ENCODE measurements at regions not wholly inside any gene's neighbourhood (a gene's known extent, or its start where the extent isn't known, plus 50 kb on each side); places are given as distances from the start of the nearest gene placed in this dataset.

DNA sequence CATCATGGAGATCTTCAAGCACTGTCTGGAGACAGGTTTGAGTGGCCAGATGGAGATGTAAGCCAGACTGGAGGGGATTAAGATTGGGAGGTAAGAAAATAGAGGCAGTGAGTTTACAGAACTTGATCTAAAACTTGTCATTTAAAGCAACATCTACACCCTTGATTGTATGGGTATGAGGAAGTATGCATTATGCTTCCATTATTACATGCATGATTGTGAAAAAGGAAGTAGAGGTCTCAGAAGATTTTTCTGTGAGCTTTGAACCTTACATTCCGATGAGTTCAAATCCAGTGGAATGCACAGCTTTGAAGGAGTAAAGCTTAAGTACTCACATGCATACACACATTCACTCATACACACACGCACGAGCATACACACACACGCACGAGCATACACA is 550.8 kb downstream of the MED13L start:
- in situ Hi-C loops (cut with MboI; ENCODE audit: low sequenced_read_pairs) = no loop called here

- in situ Hi-C loops (cut with MboI; ENCODE audit: low sequenced_read_pairs) = no loop called here
Measured at GRCh38 chr12:115722181-115722580, 555.3 kb downstream of the MED13L start.

DNA sequence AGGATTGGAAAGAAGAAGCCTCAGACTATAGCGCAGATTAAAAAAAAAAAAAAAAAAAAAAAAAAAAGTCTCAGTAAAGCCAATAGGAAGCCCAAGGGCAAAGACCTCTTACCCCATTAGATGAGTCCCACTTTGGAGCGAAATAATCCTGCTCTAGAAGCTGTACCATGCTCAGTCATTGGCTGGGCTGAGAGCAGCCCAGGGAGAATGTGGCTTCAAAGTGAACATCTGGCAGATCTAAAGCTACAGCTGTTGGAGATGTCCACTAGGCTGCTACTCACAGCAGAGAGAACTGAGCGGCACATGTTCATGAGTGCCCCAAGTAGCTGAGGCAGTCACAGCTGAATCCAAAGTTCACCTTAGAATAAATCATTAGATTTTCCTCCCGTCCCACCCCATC is 560.9 kb downstream of the MED13L start:
- in situ Hi-C loops (cut with MboI; ENCODE audit: low sequenced_read_pairs) = no loop called here

GRCh38 chr12:115712676-115713075 is 564.8 kb downstream of the MED13L start:
- in situ Hi-C loops (cut with MboI; ENCODE audit: low sequenced_read_pairs) = no loop called here

GRCh38 chr12:115710104-115710564 is 567.4 kb downstream of the MED13L start:
- in situ Hi-C loops (cut with MboI; ENCODE audit: low sequenced_read_pairs) = no loop called here

- in situ Hi-C loops (cut with MboI; ENCODE audit: low sequenced_read_pairs) = no loop called here
Measured at GRCh38 chr12:115709540-115710011, 567.9 kb downstream of the MED13L start.

GRCh38 chr12:115708801-115709200 is 568.7 kb downstream of the MED13L start:
- in situ Hi-C loops (cut with MboI; ENCODE audit: low sequenced_read_pairs) = no loop called here

- in situ Hi-C loops (cut with MboI; ENCODE audit: low sequenced_read_pairs) = no loop called here
Measured at GRCh38 chr12:115700896-115701465, 576.5 kb downstream of the MED13L start.

- in situ Hi-C loops (cut with MboI; ENCODE audit: low sequenced_read_pairs) = no loop called here
Measured at GRCh38 chr12:115700081-115700480, 577.4 kb downstream of the MED13L start.

DNA sequence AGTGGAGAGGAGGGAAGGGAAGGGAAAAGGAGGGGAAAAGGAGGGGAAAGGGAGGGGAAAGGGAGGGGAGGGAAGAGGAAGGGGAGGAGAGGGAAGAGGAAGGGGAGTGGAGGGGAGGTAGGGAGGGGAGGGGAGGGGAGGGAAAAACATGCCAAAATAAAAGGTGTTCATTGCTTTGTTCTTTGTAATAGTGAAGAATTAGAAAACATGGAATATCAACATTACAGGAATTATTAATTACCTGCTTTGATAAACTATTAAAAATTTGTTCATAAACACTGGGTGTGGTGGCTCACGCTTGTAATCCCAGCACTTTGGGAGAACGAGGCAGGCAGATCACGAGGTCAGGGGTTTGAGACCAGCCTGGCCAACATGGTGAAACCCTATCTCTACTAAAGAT is 579.2 kb downstream of the MED13L start:
- in situ Hi-C loops (cut with MboI; ENCODE audit: low sequenced_read_pairs) = no loop called here

DNA sequence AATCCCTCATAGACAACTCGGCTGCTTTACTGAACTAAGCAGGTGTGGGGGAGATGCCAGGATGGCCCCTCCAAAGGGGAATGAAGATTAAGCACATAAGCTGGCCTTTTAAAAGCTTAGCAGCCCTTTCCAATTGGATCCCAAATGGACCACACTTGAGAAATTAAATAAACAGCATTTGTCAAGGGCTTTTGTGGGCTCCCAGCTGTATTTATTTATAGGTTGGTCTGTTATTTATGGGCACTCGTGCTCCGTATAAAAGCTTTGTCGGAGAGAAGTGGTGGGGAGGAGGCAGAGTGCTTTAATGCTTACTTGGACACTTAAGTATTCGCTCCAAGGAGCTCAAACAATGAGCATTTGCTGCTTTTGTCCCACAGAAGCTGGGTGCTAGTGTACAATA is 580.2 kb downstream of the MED13L start:
- in situ Hi-C loops (cut with MboI; ENCODE audit: low sequenced_read_pairs) = no loop called here

DNA sequence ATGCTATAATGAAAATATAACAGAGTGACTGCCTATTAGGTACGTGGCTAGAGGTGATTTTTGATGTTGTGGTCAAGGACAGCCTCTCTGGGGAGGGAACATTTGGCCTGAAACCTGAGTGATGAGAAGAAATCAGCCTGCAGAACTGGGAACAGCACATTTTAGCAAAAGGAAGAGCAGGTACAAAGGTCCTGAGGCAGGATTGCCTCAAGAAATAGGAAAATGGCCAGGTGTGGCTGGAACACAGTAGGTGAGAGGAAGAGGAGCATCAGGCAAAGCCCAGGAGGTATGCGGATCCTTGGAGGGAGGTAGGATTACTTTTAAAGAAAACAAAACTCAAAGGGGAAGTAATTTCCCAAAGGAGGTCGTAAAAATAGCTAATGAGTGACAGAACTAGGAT is 582.9 kb downstream of the MED13L start:
- in situ Hi-C loops (cut with MboI; ENCODE audit: low sequenced_read_pairs) = no loop called here

- in situ Hi-C loops (cut with MboI; ENCODE audit: low sequenced_read_pairs) = no loop called here
Measured at GRCh38 chr12:115693970-115694369, 583.5 kb downstream of the MED13L start.

DNA sequence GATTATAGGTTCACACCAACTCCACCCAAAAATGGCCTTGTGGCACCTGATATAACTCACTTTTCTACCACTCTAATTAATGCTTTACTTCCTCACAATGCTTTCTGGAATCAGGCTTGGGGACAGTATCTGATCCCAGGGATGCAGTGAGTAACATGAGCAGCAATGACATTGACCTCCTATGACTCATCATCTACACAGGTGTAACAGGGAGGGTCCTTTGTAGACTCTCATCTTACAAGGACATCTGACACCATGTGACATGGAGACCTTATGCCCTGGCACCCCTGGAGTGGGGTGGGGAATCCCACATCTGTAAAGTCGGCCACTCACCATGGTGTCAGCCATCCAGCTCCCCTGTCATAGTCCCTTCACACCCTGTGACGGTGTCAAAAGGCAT is 586.4 kb downstream of the MED13L start:
- in situ Hi-C loops (cut with MboI; ENCODE audit: low sequenced_read_pairs) = no loop called here

GRCh38 chr12:115687094-115687493 is 590.4 kb downstream of the MED13L start:
- in situ Hi-C loops (cut with MboI; ENCODE audit: low sequenced_read_pairs) = no loop called here

DNA sequence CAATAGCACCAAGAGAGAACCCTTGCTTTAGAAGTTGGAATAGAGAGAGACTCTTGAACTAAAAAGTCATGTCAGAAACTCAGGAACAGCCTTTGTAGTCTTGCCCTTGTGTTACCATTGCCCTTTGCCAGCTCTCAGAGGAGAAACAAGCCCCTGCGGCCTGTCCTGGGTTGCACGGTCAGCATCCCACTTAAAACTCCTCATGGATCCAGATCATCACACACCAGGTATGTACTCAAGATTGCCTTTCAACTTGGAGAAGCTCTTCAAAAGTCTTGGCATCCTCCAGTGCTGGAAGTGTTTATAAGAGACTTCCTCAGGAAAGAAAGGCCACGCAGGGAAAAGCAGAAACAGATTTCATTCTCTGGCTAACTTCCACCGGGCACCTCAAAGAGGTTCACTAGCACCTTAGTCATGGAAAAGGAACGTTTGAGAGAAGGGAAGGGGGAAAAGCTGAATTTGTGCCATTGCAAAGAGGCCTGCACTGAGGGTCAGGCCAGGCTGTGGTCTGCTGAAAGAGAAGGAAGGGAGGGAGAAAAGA is 594.2 kb downstream of the MED13L start:
- in situ Hi-C loops (cut with MboI; ENCODE audit: low sequenced_read_pairs) = no loop called here

GRCh38 chr12:115680967-115681366 is 596.5 kb downstream of the MED13L start:
- in situ Hi-C loops (cut with MboI; ENCODE audit: low sequenced_read_pairs) = no loop called here

DNA sequence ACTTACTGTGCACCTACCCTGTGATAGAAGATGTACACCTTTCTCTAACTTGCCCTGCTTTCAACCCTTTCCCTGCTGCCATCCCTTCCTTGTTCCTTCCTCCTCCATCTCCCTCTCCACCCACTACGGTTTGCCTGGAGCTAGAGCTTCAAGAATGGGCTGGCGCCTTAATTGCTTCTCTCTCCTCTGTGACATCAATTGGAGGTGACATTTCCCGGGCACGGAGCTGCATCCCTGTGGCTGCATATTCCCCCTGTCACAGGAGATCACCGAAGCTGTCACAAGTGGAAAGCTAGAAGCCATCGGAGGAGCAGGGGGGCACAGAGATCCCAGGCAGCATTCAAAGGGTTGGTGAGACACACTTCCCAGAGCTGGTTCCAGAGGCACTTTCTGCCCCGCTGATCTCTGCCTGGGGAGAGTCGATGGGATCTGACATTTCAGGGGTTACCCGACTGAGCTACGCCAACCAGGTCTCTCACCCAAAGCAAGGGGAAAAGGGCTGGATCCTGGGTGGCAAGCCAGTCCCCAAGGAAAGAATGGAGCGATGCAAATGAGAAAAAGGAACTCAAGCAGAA is 604.9 kb downstream of the MED13L start:
- in situ Hi-C loops (cut with MboI; ENCODE audit: low sequenced_read_pairs) = no loop called here

GRCh38 chr12:115672086-115672485 is 605.4 kb downstream of the MED13L start:
- in situ Hi-C loops (cut with MboI; ENCODE audit: low sequenced_read_pairs) = no loop called here

- in situ Hi-C loops (cut with MboI; ENCODE audit: low sequenced_read_pairs) = no loop called here
Measured at GRCh38 chr12:115670869-115671268, 606.6 kb downstream of the MED13L start.

GRCh38 chr12:115667116-115667515 is 610.4 kb downstream of the MED13L start:
- in situ Hi-C loops (cut with MboI; ENCODE audit: low sequenced_read_pairs) = no loop called here

DNA sequence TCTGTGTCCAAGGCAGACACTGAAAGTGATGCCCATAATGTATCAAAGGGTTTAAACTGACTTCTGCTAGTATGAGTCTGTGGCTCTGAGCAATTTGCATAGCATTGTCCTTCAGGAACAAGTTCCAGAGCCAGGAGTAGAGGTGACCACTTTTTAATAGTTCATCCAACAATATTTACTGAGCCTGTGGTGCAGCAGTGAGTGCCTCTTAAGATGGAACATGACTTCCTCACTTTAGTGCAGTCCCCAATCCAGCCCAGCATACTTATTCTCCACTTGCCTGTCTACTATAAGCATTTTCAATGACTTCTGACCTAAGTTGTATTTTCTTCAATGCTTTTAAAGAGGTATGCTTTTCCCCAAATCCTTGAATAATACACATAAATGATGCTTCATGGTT is 611.3 kb downstream of the MED13L start:
- in situ Hi-C loops (cut with MboI; ENCODE audit: low sequenced_read_pairs) = no loop called here

- in situ Hi-C loops (cut with MboI; ENCODE audit: low sequenced_read_pairs) = no loop called here
Measured at GRCh38 chr12:115661112-115661511, 616.4 kb downstream of the MED13L start.

Measured in HL-60/S4 (cell line).